BJ (cell line): ENCODE measurements at regions not wholly inside any gene's neighbourhood (a gene's known extent, or its start where the extent isn't known, plus 50 kb on each side); places are given as distances from the start of the nearest gene placed in this dataset.

Experiments used
- CTCF ChIA-PET: fragments of 350-600 bp; formaldehyde crosslinking; extraction: SDS; loops from one replicate; lab custom pipeline; 2021; ENCODE audit warnings: antibody characterized with exemption, inconsistent platforms; lab: Yijun Ruan, JAX
- POLR2A ChIA-PET: fragments of 300-600 bp; sonication (Branson Sonifier 250); formaldehyde crosslinking; extraction: SDS; loops from one replicate; lab custom pipeline; 2021; ENCODE audit warnings: antibody characterized with exemption; lab: Charles Lee
- DNase-seq: peaks from one replicate; pipeline ENCODE4 v3.0.0-alpha.2; 2011; ENCODE audit warnings: low read depth
- H3K27me3 ChIP-seq: 2 replicates; pipeline ENCODE4 v1.6.0; 2011; ENCODE audit warnings: low read length; ENCODE audit not compliant: control insufficient read depth, insufficient read depth
- H3K36me3 ChIP-seq: 2 replicates; pipeline ENCODE4 v1.5.1; 2011; ENCODE audit warnings: low read length; ENCODE audit not compliant: control insufficient read depth, insufficient read depth
- H3K4me3 ChIP-seq: 2 replicates; pipeline ENCODE4 v1.5.1; 2011; ENCODE audit warnings: low read depth, mild to moderate bottlenecking, control low read depth, low read length
- TF ChIP-seq, protein P1 (sequence below): IDR thresholded peaks from 2 replicates; pipeline ENCODE4 v1.5.1; 2011; ENCODE audit warnings: low read depth, mild to moderate bottlenecking, control low read depth, inconsistent platforms, low read length, moderate library complexity; ENCODE audit not compliant: insufficient read depth

- ChIA-PET POLR2A (no interaction called here), CTCF (no interaction called here)
- H3K36me3 ChIP-seq, result no peaks in the 10 kb centered on the region
- peaks cover 3% of the 10 kb centered on the region; the same call in 1 of the 2 replicates for H3K27me3 ChIP-seq
- no peak overlapping the region for H3K4me3 ChIP-seq
- TF ChIP-seq, protein P1, sequence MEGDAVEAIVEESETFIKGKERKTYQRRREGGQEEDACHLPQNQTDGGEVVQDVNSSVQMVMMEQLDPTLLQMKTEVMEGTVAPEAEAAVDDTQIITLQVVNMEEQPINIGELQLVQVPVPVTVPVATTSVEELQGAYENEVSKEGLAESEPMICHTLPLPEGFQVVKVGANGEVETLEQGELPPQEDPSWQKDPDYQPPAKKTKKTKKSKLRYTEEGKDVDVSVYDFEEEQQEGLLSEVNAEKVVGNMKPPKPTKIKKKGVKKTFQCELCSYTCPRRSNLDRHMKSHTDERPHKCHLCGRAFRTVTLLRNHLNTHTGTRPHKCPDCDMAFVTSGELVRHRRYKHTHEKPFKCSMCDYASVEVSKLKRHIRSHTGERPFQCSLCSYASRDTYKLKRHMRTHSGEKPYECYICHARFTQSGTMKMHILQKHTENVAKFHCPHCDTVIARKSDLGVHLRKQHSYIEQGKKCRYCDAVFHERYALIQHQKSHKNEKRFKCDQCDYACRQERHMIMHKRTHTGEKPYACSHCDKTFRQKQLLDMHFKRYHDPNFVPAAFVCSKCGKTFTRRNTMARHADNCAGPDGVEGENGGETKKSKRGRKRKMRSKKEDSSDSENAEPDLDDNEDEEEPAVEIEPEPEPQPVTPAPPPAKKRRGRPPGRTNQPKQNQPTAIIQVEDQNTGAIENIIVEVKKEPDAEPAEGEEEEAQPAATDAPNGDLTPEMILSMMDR, result no peak
- no peak for DNase-seq
These were observed 239.3 kb downstream of the TLE3 start for GRCh38 chr15:69858456-69858855.

DNA sequence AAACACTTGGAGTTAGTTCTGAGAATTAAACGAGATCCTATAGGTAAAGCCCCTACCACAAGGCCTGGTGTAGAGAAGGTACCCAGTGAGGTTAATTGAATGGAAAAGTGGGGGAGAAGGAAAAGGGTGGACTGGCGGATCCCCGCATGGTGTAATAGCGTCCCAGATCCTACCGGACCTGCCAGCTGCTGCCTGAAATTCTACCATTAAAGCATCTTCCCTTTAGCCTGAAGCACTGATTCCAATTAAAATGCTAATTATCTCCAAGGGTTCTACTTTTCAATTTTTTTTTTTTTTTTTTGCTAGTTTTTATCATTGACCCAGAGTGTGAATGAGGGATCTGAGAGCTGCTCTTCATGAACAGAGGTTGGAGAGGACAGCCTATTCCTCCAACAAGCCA is 237.9 kb downstream of the TLE3 start:
- Histone ChIP-seq H3K27me3 (peaks cover 3% of the 10 kb centered on the region; the same call in 1 of the 2 replicates), H3K36me3 (no peaks in the 10 kb centered on the region), H3K4me3 (no peak overlapping the region)
- ChIA-PET POLR2A (no interaction called here), CTCF (interaction anchor here (1.4 kb wide), 1 partner anchor 55 kb away, joined by 3 read pairs; no protein-coding TSS in a partner anchor)
- DNase-seq, result no peak
- TF ChIP-seq, protein P1, result no peak

GRCh38 chr15:69860321-69860720 is 237.4 kb downstream of the TLE3 start:
- TF ChIP-seq, protein P1, result no peak
- no peak overlapping the region for H3K4me3 ChIP-seq
- ChIA-PET POLR2A (no interaction called here), CTCF (interaction anchor here (1.4 kb wide), 1 partner anchor 55 kb away, joined by 3 read pairs; no protein-coding TSS in a partner anchor)
- no peak for DNase-seq
- H3K27me3 ChIP-seq, result peaks cover 3% of the 10 kb centered on the region; the same call in 1 of the 2 replicates
- no peaks in the 10 kb centered on the region for H3K36me3 ChIP-seq

DNA sequence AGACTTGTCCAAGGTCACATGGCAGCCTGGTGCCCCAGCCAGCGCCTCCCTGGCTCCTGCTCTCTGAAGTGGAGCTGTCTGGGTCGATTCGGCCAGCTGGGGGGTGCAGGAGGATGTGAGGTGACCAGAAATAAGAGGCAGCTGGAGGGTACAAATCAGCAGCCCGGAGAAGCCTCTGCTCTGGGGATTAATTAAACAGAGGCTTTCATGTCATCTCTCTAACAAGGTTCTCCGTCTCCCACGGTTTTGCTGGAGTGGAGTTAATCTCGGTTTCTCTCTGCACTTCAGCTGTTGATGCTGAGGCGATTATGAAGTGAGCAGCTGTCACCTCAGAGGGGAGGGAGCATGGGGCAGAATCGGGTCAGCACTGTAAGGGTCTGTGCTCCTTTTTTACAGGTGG is 236.8 kb downstream of the TLE3 start:
- CTCF ChIA-PET, result interaction anchor here (0.9 to 1.4 kb wide), 2 partner anchors 21 to 54 kb away, joined by 3 to 4 read pairs; no protein-coding TSS in a partner anchor
- H3K36me3 ChIP-seq, result no peaks in the 10 kb centered on the region
- no peak for DNase-seq

DNA sequence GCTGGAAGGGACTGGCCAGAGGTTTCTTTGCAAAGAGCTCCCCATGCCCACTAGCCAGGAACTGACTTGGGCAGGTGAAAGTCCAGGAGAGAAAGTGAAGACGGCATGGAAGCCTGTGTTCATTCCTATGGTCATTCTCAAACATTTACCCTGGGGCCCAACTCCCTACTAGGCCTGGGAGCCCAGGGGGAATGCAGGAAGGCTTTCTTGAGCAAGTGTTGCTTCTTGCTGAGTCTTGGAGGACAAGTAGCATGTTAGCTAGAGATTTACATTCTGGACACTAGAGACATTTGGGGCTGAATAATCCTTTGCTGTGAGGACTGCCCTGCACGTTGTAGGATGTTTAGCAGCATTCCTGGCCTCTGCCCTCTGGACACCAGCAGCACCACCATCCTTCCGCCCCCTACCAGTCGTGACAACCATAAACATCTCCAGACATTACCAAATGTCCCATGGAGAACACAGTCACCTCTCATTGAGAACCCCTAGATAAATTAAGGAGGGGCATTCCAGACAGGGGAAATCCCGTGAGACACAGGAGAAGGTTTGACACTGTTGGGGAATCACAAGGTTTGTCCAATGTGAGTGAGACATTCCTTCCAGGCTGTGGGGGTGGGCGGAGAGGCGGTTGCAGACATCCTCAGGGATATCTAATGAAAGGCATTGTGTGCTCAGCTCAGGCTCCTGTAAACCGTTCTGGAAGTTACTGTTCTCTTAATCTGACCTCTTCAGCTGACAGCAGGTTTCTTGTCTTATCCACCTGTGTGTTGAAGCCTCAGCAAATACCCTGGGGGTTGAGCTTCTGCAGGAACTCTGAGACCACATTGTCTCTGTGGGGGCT is 236.2 kb downstream of the TLE3 start:
- TF ChIP-seq, protein P1, result no peak
- ChIA-PET POLR2A (no interaction called here), CTCF (interaction anchor here (0.6 to 1.4 kb wide), 3 partner anchors 21 to 1938 kb away, joined by 3 to 4 read pairs (median 3); no protein-coding TSS in a partner anchor)
- no peak overlapping the region for H3K4me3 ChIP-seq
- H3K27me3 ChIP-seq, result peaks cover 3% of the 10 kb centered on the region; the same call in 1 of the 2 replicates
- no peaks in the 10 kb centered on the region for H3K36me3 ChIP-seq
- DNase-seq, result no peak

More for the DNA sequence above, 236.8 kb downstream of the TLE3 start:
- POLR2A ChIA-PET, result no interaction called here
- TF ChIP-seq, protein P1, result no peak
- peaks cover 3% of the 10 kb centered on the region; the same call in 1 of the 2 replicates for H3K27me3 ChIP-seq
- H3K4me3 ChIP-seq, result no peak overlapping the region
